B cell (primary cell): ENCODE measurements at regions not wholly inside any gene's neighbourhood (a gene's known extent, or its start where the extent isn't known, plus 50 kb on each side); places are given as distances from the start of the nearest gene placed in this dataset.

ENCODE experiments used
- ATAC-seq: fragments of 200-7000 bp; cut with Tn5 transposase; one replicate; pipeline ENCODE4 v1.10.0; 2021; ENCODE audit warnings: low read depth, mild to moderate bottlenecking, moderate number of reproducible peaks, moderate library complexity
- CTCF ChIA-PET: fragments of 350-600 bp; sonication (Branson Sonifier 250); formaldehyde crosslinking; loops from one replicate; lab custom pipeline; 2021; ENCODE audit warnings: antibody characterized with exemption, inconsistent platforms; lab: Charles Lee
- POLR2A ChIA-PET: fragments of 350-600 bp; sonication (Branson Sonifier 250); formaldehyde crosslinking; loops from one replicate; lab custom pipeline; 2021; ENCODE audit warnings: antibody characterized with exemption; lab: Charles Lee
- DNase-seq: peaks from one replicate; pipeline ENCODE4 v3.0.0; 2013
- H2AFZ ChIP-seq: 2 replicates; pipeline ENCODE4 v1.6.1; 2012; ENCODE audit warnings: mild to moderate bottlenecking, low read depth, low read length; ENCODE audit not compliant: insufficient read depth, poor library complexity, severe bottlenecking
- H3K27ac ChIP-seq, 2 donors: 1 replicate in 1 of 2; 2 replicates in 1 of 2; pipeline ENCODE4 v1.5.1; 2012 to 2013; ENCODE audit warnings: low read length in 2 of 2, mild to moderate bottlenecking in 2 of 2, moderate library complexity in 1 of 2
- H3K27me3 ChIP-seq, 4 experiments: fragments of 200-600 bp in 1 of 4; sonication (generic) in 1 of 4; replicated peaks in 1 of 4; 1 replicate in 2 of 4; 2 replicates in 2 of 4; pipeline versions ENCODE4 v1.6.1 to v1.7.0; 2013 to 2016; ENCODE audit warnings: low read length in 3 of 4, mild to moderate bottlenecking in 2 of 4, mixed read lengths in 1 of 4, moderate library complexity in 1 of 4; ENCODE audit not compliant: insufficient read depth in 4 of 4, control insufficient read depth in 3 of 4; ENCODE audit errors: control extremely low read depth in 1 of 4
- H3K36me3 ChIP-seq, 2 experiments: replicated peaks in 1 of 2; 1 replicate in 1 of 2; 2 replicates in 1 of 2; pipeline versions ENCODE4 v1.6.1 to v1.7.1; 2013; ENCODE audit warnings: low read length in 1 of 2; ENCODE audit not compliant: insufficient read depth in 2 of 2, control insufficient read depth in 1 of 2; ENCODE audit errors: control extremely low read depth in 1 of 2, extremely low read depth in 1 of 2
- H3K4me1 ChIP-seq, 2 donors: fragments of 200-600 bp in 1 of 2; sonication (generic) in 1 of 2; 1 replicate in 1 of 2; 2 replicates in 1 of 2; pipeline versions ENCODE4 v1.5.1 to v1.6.1; 2013 to 2017; ENCODE audit warnings: low read length in 2 of 2; ENCODE audit not compliant: control insufficient read depth in 2 of 2, insufficient read depth in 2 of 2
- H3K4me2 ChIP-seq: replicated peaks from 2 replicates; pipeline ENCODE3; 2012; ENCODE audit warnings: mild to moderate bottlenecking, low read depth, low read length; ENCODE audit not compliant: poor library complexity, severe bottlenecking
- H3K4me3 ChIP-seq, 5 experiments: fragments of 200-600 bp in 1 of 5; sonication (generic) in 1 of 5; 1 replicate in 3 of 5; 2 replicates in 2 of 5; pipeline versions ENCODE4 v1.5.1 to v1.7.0; 2011 to 2016; ENCODE audit warnings: low read length in 4 of 5, mild to moderate bottlenecking in 4 of 5, low read depth in 2 of 5, control low read depth in 1 of 5, moderate library complexity in 1 of 5; ENCODE audit not compliant: insufficient read depth in 1 of 5; ENCODE audit errors: control extremely low read depth in 1 of 5, extremely low read depth in 1 of 5
- H3K79me2 ChIP-seq: fragments of 200-600 bp; sonication (generic); one replicate; pipeline ENCODE4 v1.6.0; 2016; ENCODE audit warnings: low read length; ENCODE audit not compliant: control insufficient read depth, insufficient read depth
- H3K9ac ChIP-seq: fragments of 200-600 bp; sonication (generic); 2 replicates; pipeline ENCODE4 v1.6.1; 2017; ENCODE audit warnings: mild to moderate bottlenecking, low read length, moderate library complexity
- H3K9me3 ChIP-seq, 3 donors: one replicate each; pipeline versions ENCODE4 v1.6.1 to v1.7.1; 2013; ENCODE audit warnings: low read length in 2 of 3; ENCODE audit not compliant: control insufficient read depth in 2 of 3, insufficient read depth in 1 of 3; ENCODE audit errors: control extremely low read depth in 1 of 3
- H4K20me1 ChIP-seq: 2 replicates; pipeline ENCODE4 v1.6.0; 2012; ENCODE audit warnings: mild to moderate bottlenecking, low read length; ENCODE audit not compliant: insufficient read depth, control insufficient read depth, poor library complexity, severe bottlenecking
- H3K27ac Mint-ChIP-seq: one replicate; pipeline ENCODE4 v1.8.0; 2021; ENCODE audit warnings: mixed read lengths
- H3K27me3 Mint-ChIP-seq: one replicate; pipeline ENCODE4 v1.8.0; 2021; ENCODE audit warnings: mixed read lengths
- H3K4me1 Mint-ChIP-seq: one replicate; pipeline ENCODE4 v1.8.0; 2021; ENCODE audit warnings: mixed read lengths
- H3K4me3 Mint-ChIP-seq: one replicate; pipeline ENCODE4 v1.8.0; 2021; ENCODE audit warnings: mixed read lengths
- H3K9me3 Mint-ChIP-seq: one replicate; pipeline ENCODE4 v1.8.0; 2022; ENCODE audit warnings: mixed read lengths; ENCODE audit not compliant: insufficient read depth
- CTCF ChIP-seq: fragments of 200-600 bp; IDR thresholded peaks from one replicate; pipeline ENCODE4 v1.8.0; 2022; ENCODE audit warnings: antibody characterized with exemption, mild to moderate bottlenecking
- EZH2 ChIP-seq: IDR thresholded peaks from 2 replicates; pipeline ENCODE4 v1.6.1; 2012; ENCODE audit warnings: borderline replicate concordance, low read depth, mild to moderate bottlenecking, moderate library complexity, low read length; ENCODE audit not compliant: insufficient read depth, poor library complexity, severe bottlenecking
- WGBS: methylation state at CpG from one replicate; pipeline ENCODE4 v1.1.5; 2013; ENCODE audit warnings: missing lambda C conversion rate; ENCODE audit not compliant: insufficient coverage; 5-methylcytosine and 5-hydroxymethylcytosine counted together
- intact Hi-C: fragments of 100-400 bp; cut with micrococcal nuclease; formaldehyde crosslinking; loops from one replicate; pipeline ENCODE4 v1.10.0; 2022

- Histone ChIP-seq H3K79me2 (no peaks in the 10 kb centered on the region), H4K20me1 (no peaks in the 10 kb centered on the region), H3K4me2 (no peak overlapping the region), H3K27me3 (no peaks in the 10 kb centered on the region), H3K36me3 (no peaks in the 10 kb centered on the region), H3K4me1 (no peaks in the 10 kb centered on the region), H3K9ac (no peak overlapping the region), H3K9me3 (peaks cover 1 to 19% (median 2%) of the 10 kb centered on the region in 3 donors), H2AFZ (no peak overlapping the region), H3K4me3 (no peak overlapping the region), H3K27ac (no peak overlapping the region)
- ChIA-PET CTCF (no interaction called here), POLR2A (no interaction called here)
- ATAC-seq (no peak), DNase-seq (no peak)
- H3K27ac Mint-ChIP-seq = no peak overlapping the region
- H3K9me3 Mint-ChIP-seq = peaks cover 2% of the 10 kb centered on the region
- intact Hi-C loops = no loop called here
- 93% methylated on average over 16 of the region's 16 CpGs for WGBS
- H3K27me3 Mint-ChIP-seq = no peaks in the 10 kb centered on the region
- TF ChIP-seq CTCF (no peak), EZH2 (no peak)
- no peaks in the 10 kb centered on the region for H3K4me1 Mint-ChIP-seq
- no peak overlapping the region for H3K4me3 Mint-ChIP-seq
These were observed 275.4 kb upstream of the LRRC3B start for GRCh38 chr3:26347150-26347549.

- H3K27ac ChIP-seq = no peak overlapping the region
These were observed 271.7 kb upstream of the LRRC3B start for GRCh38 chr3:26350853-26351252.

More at GRCh38 chr3:26350853-26351252, 271.7 kb upstream of the LRRC3B start:
- intact Hi-C loops = no loop called here
- no peak for TF ChIP-seq EZH2
- H3K9me3 Mint-ChIP-seq = peaks cover 4% of the 10 kb centered on the region
- Histone ChIP-seq H4K20me1 (no peaks in the 10 kb centered on the region), H3K4me3 (no peak overlapping the region), H2AFZ (no peak overlapping the region), H3K36me3 (no peaks in the 10 kb centered on the region), H3K4me2 (no peak overlapping the region), H3K9me3 (peaks cover 1 to 16% (median 2%) of the 10 kb centered on the region in 3 donors), H3K4me1 (no peaks in the 10 kb centered on the region), H3K27me3 (no peaks in the 10 kb centered on the region), H3K79me2 (no peaks in the 10 kb centered on the region), H3K9ac (no peak overlapping the region)
- WGBS = 100% methylated on average over 1 of the region's 2 CpGs
- H3K4me1 Mint-ChIP-seq = no peaks in the 10 kb centered on the region
- no peaks in the 10 kb centered on the region for H3K27me3 Mint-ChIP-seq
- DNase-seq (no peak), ATAC-seq (no peak)
- H3K27ac Mint-ChIP-seq = no peak overlapping the region
- POLR2A ChIA-PET = no interaction called here
- CTCF ChIA-PET = no interaction called here
- no peak overlapping the region for H3K4me3 Mint-ChIP-seq
